ENCODE measurements at regions not wholly inside any gene's neighbourhood (a gene's known extent, or its start where the extent isn't known, plus 50 kb on each side); places are given as distances from the start of the nearest gene placed in this dataset.

DNA sequence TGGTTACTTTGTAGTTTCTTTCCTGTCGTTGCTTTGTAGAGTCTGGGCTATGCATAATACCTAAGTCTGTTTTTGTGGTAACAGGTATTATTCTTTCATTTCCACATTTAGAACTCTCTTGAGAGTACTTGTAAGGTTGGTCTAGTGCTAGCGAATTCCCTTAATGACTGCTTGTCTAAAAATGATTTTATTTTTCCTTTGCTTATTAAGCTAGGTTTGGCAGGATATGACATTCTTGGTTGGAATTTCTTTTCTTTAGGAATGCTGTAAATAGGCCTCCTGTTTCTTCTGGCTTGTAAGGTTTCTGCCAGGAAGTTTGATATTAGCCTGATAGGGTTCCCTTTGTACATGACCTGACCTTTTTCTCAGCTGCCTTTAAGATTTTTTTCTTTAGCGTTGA, 70.1 kb upstream of the SGO1 start:
- TF ChIP-seq EP300 (IDR thresholded peaks at IDR 0.05): no peak
- TF ChIP-seq, protein P1, sequence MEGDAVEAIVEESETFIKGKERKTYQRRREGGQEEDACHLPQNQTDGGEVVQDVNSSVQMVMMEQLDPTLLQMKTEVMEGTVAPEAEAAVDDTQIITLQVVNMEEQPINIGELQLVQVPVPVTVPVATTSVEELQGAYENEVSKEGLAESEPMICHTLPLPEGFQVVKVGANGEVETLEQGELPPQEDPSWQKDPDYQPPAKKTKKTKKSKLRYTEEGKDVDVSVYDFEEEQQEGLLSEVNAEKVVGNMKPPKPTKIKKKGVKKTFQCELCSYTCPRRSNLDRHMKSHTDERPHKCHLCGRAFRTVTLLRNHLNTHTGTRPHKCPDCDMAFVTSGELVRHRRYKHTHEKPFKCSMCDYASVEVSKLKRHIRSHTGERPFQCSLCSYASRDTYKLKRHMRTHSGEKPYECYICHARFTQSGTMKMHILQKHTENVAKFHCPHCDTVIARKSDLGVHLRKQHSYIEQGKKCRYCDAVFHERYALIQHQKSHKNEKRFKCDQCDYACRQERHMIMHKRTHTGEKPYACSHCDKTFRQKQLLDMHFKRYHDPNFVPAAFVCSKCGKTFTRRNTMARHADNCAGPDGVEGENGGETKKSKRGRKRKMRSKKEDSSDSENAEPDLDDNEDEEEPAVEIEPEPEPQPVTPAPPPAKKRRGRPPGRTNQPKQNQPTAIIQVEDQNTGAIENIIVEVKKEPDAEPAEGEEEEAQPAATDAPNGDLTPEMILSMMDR (IDR thresholded peaks at IDR 0.05): no peak
- TF ChIP-seq POLR2A (IDR thresholded peaks at IDR 0.05): no peak
